ENCODE measurements at regions not wholly inside any gene's neighbourhood (a gene's known extent, or its start where the extent isn't known, plus 50 kb on each side); places are given as distances from the start of the nearest gene placed in this dataset.
"Not testable (repeated sequence)": the region's sequence is repeated elsewhere in the genome, so short reads cannot be mapped to it uniquely, and the experiment has no call there.

DNA sequence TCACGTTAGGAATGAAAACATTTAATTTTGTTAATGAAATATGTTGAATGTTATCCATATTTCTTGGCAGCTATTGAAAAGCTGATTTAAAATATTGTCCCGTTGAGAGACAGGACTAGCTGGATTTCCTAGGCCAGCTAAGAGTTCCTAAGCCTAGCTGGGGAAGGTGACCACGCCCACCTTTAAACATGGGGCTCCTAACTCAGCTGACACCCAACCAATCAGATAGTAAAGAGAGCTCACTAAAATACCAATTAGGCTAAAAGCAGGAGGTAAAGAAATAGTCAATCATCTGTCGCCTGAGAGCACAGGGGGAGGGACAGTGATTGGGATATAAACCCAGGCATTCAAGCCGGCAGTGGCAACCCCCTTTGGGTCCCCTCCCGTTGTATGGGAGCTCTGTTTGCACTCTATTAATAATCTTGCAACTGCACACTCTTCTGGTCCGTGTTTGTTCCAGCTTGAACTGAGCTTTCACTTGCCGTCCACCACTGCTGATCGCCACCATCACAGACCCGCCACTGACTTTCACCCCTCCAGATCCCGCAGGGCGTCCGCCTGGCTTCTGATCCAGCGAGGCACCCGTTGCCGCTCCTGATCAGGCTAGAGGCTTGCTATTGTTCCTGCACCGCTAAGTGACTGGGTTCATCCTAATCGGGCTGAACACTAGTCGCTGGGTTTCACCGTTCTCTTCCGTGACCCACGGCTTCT lies 308.9 kb downstream of the GLUD2 start:
- TF ChIP-seq, protein P1, sequence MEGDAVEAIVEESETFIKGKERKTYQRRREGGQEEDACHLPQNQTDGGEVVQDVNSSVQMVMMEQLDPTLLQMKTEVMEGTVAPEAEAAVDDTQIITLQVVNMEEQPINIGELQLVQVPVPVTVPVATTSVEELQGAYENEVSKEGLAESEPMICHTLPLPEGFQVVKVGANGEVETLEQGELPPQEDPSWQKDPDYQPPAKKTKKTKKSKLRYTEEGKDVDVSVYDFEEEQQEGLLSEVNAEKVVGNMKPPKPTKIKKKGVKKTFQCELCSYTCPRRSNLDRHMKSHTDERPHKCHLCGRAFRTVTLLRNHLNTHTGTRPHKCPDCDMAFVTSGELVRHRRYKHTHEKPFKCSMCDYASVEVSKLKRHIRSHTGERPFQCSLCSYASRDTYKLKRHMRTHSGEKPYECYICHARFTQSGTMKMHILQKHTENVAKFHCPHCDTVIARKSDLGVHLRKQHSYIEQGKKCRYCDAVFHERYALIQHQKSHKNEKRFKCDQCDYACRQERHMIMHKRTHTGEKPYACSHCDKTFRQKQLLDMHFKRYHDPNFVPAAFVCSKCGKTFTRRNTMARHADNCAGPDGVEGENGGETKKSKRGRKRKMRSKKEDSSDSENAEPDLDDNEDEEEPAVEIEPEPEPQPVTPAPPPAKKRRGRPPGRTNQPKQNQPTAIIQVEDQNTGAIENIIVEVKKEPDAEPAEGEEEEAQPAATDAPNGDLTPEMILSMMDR (IDR thresholded peaks at IDR 0.05; ENCODE audit: control extremely low read depth, extremely low read depth, low read depth, missing control alignments) = no peak
- DNase-seq (ENCODE audit: extremely low spot score) = no peak
- ChIA-PET POLR2A (no interaction called here), CTCF (no interaction called here)

DNA sequence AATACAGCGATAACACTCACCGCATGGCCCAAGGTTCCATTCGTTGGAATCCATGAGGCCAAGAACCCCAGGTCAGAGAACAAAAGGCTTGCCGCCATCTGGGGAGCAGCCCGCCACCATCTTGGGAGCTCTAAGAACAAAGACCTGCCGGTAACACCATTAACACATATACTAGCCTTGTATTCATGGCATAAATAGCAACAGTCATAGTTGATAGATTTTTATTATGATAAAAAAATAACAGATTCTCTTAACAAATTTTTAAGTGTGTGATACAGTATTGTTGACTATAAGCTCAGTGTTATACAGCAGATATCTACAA lies 309.4 kb downstream of the GLUD2 start:
- TF ChIP-seq, protein P1 (IDR thresholded peaks at IDR 0.05; ENCODE audit: control extremely low read depth, extremely low read depth, low read depth, missing control alignments) = no peak
- ChIA-PET CTCF (no interaction called here), POLR2A (no interaction called here)
- no peak for DNase-seq (ENCODE audit: extremely low spot score)

DNA sequence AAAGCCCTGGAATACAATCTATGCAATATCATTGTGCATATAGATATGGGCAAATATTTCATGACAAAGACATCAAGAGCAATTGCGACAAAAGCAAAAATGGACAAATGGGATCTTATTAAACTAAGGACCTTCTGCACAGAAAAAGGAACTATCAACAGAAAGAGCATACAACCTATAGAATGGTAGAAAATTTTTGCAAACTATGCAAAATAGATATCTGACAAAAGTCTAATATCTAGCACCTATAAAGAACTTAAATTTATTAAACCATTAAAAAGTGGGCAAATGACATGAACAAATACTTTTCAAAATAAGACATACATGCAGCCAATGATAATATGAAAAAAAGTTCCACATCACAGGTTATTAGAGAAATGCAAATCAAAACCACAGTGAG lies 312.9 kb downstream of the GLUD2 start:
- CTCF ChIA-PET = no interaction called here
- POLR2A ChIA-PET = no interaction called here
- TF ChIP-seq, protein P1 (IDR thresholded peaks at IDR 0.05; ENCODE audit: control extremely low read depth, extremely low read depth, low read depth, missing control alignments) = no peak
- no peak for DNase-seq (ENCODE audit: extremely low spot score)

DNA sequence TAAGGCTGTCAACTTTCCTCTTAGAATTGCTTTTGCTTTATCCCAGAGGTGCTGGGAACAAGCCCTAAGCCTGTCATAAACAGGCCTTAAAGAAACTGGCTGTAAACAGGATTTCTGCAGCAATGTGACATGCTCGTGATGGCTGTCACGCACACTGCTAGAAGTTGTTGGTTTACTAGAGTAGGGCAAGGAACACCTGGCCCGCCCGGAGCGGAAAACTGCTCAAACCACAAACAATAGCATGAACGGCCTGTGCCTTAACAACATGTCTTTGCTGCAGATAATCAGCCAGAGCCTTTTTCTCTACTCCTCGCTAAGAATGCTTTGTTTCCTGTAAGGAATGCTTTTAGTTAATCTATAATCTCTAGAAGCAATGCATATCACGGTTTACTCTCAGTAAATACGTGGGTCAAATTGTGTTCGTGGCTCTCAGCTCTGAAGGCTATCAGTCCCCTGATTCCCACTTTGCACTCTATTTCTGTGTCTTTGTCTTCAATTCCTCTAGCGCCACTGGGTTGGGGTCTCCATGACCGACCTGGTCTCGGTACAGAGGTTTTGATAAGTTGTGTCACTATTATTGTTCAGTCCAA lies 318.3 kb downstream of the GLUD2 start:
- ChIA-PET CTCF (no interaction called here), POLR2A (no interaction called here)
- DNase-seq (ENCODE audit: extremely low spot score) = no peak
- TF ChIP-seq, protein P1 (IDR thresholded peaks at IDR 0.05; ENCODE audit: control extremely low read depth, extremely low read depth, low read depth, missing control alignments) = no peak

DNA sequence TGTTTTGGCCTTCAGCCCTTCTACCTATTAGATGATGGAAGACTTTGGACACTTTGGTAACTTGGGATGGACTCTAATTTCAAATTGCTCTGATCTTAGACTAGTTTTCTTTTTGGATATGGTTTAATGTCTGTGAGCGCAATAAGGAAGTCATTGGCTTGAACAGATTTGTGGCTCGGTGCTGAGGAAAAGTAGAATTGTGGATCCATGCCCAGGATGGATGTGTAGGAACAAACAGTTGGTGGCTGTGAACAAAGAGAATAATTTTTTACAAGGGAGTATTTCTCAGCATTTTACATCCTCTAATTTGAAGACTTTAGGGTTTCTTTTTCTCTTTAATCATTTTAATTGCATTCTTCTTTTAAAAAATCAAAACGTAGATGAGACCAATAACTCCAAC lies 327.1 kb downstream of the GLUD2 start:
- TF ChIP-seq, protein P1 (IDR thresholded peaks at IDR 0.05; ENCODE audit: control extremely low read depth, extremely low read depth, low read depth, missing control alignments) = no peak
- ChIA-PET POLR2A (no interaction called here), CTCF (no interaction called here)
- no peak for DNase-seq (ENCODE audit: extremely low spot score)

DNA sequence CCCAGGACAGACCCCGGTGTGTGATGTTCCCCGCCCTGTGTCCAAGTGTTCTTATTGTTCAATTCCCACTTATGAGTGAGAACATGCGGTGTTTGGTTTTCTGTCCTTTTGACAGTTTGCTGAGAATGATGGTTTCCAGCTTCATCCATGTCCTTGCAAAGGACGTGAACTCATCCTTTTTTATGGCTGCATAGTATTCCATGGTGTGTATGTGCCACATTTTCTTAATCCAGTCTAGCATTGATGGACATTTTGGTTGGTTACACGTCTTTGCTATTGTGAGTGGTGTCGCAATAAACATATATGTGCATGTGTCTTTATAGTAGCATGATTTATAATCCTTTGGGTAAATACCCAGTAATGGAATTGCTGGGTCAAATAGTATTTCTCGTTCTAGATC lies 334.5 kb downstream of the GLUD2 start:
- CTCF ChIA-PET; POLR2A ChIA-PET; DNase-seq (ENCODE audit: extremely low spot score): not testable (repeated sequence)

DNA sequence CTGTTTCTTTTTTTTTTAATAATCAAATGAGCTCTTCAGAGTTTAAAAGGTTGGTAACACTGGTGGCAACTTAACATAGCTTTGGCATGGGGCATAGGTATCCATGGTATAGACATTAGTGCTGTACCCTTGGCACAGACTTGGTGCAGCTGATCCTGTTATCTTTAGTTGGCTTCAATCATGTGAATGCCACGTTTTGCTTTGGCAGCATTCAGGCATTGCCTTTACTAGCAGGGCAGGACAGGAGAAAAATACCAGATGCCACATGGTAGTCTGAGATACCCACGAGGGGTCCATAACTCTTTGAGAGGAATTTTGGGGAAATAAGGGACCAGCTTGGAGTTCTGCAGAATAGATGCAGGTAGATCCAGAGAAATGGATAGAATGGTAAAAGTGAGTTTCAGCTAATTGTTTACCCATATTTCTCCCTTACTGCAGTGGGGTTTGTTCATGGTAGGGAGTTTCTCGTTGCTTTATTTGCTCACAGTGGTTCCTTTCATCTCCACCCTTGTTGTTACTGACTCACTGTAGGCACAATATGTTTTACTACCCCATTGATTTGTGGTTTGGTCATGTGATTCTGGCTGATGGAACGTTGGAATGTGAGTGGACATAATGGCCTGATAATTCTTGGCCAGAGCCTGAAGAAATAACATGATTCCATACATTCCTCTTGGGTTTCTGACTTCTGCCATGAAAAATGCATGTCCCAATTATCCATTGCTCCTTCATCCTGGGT lies 342.7 kb downstream of the GLUD2 start:
- ChIA-PET POLR2A (no interaction called here), CTCF (no interaction called here)
- TF ChIP-seq, protein P1 (IDR thresholded peaks at IDR 0.05; ENCODE audit: control extremely low read depth, extremely low read depth, low read depth, missing control alignments) = no peak
- no peak for DNase-seq (ENCODE audit: extremely low spot score)
